Transverse colon (tissue), 4 donors: ENCODE measurements at regions not wholly inside any gene's neighbourhood (a gene's known extent, or its start where the extent isn't known, plus 50 kb on each side); places are given as distances from the start of the nearest gene placed in this dataset.

Experiments used
- DNase-seq: peaks from one replicate; pipeline ENCODE4 v3.0.0-alpha.2; 2019
- H3K27ac ChIP-seq, 4 donors: fragments of 200-600 bp; sonication (generic); 2 replicates each; pipeline ENCODE4 v1.5.1; 2016 to 2018; ENCODE audit warnings: inconsistent platforms in 4 of 4
- H3K27me3 ChIP-seq: fragments of 200-600 bp; sonication (generic); 2 replicates; pipeline ENCODE4 v1.5.1; 2017; ENCODE audit warnings: inconsistent platforms
- H3K36me3 ChIP-seq, 4 donors: fragments of 200-600 bp; sonication (generic); 2 replicates each; pipeline ENCODE4 v1.5.1; 2017 to 2019; ENCODE audit warnings: inconsistent platforms in 4 of 4
- H3K4me1 ChIP-seq, 4 donors: fragments of 200-600 bp; sonication (generic); 2 replicates each; pipeline ENCODE4 v1.5.1; 2017 to 2020; ENCODE audit warnings: inconsistent platforms in 4 of 4
- H3K4me3 ChIP-seq, 4 donors: fragments of 200-600 bp; sonication (generic); 1 replicate in 1 of 4; 2 replicates in 3 of 4; pipeline versions ENCODE4 v1.5.1 to v1.6.1; 2017 to 2019; ENCODE audit warnings: inconsistent platforms in 4 of 4
- H3K9me3 ChIP-seq, 2 donors: fragments of 200-600 bp; sonication (generic); 2 replicates each; pipeline ENCODE4 v1.5.1; 2017 to 2019; ENCODE audit warnings: inconsistent platforms in 2 of 2
- CTCF ChIP-seq, 5 experiments: fragments of 200-600 bp in 3 of 5; fragments of 450-650 bp in 2 of 5; sonication (generic) in 3 of 5; IDR thresholded peaks; 1 replicate in 2 of 5; 2 replicates in 3 of 5; pipeline ENCODE4 v1.5.1; 2016 to 2017; ENCODE audit warnings: antibody characterized with exemption in 5 of 5, inconsistent platforms in 3 of 5, mild to moderate bottlenecking in 2 of 5, moderate library complexity in 1 of 5
- EP300 ChIP-seq: sonication (generic); formaldehyde crosslinking; IDR thresholded peaks from one replicate; pipeline ENCODE4 v1.6.1; 2017; ENCODE audit warnings: antibody characterized with exemption, low read depth
- POLR2A ChIP-seq: fragments of 450-650 bp; IDR thresholded peaks from one replicate; pipeline ENCODE4 v1.6.1; 2016; ENCODE audit warnings: antibody characterized with exemption, mild to moderate bottlenecking, moderate library complexity
- POLR2AphosphoS5 ChIP-seq, 3 donors: sonication (generic); formaldehyde crosslinking; IDR thresholded peaks; one replicate each; pipeline ENCODE4 v1.6.1; 2016; ENCODE audit warnings: antibody characterized with exemption in 3 of 3
- WGBS, 2 donors: methylation state at CpG; one replicate each; pipeline ENCODE4 v1.1.5; 2018; ENCODE audit warnings: low coverage in 1 of 2; 5-methylcytosine and 5-hydroxymethylcytosine counted together
- in situ Hi-C, 4 donors: fragments of 200-750 bp; cut with MboI; loops; one replicate each; pipeline versions ENCODE4 v1.15.0 to v1.15.1; 2017; ENCODE audit warnings: low sequenced_read_pairs in 3 of 4, low pct_ligation_motif_present in 1 of 4, low pct_unique_long_range_greater_than_20kb in 1 of 4
- intact Hi-C: fragments of 100-400 bp; cut with DNase I; formaldehyde crosslinking; loops from one replicate; pipeline ENCODE4 v1.15.1; 2023; ENCODE audit warnings: low total_unique reads

- intact Hi-C loops, result no loop called here
- no peaks in the 10 kb centered on the region for H3K36me3 ChIP-seq
- H3K27me3 ChIP-seq, result no peaks in the 10 kb centered on the region
- H3K9me3 ChIP-seq, result no peaks in the 10 kb centered on the region
- no peak for TF ChIP-seq CTCF (IDR thresholded peaks at IDR 0.05)
- TF ChIP-seq POLR2AphosphoS5 (IDR thresholded peaks at IDR 0.05), result no peak
- TF ChIP-seq POLR2A, result no peak
- TF ChIP-seq EP300, result no peak
- WGBS, 2 donors, result 74 to 80% methylated on average over 2 of the region's 2 CpGs
- no peak for DNase-seq
- H3K4me1 ChIP-seq, result no peaks in the 10 kb centered on the region
- H3K27ac ChIP-seq, result no peak overlapping the region
- H3K4me3 ChIP-seq, result no peak overlapping the region
- in situ Hi-C loops, result loop anchor here in 1 of 4 donors (25.0 kb wide), 1 partner anchor 724 kb away; the partner anchor contains the start of gene TFAP2B
Measured at GRCh38 chr6:51536728-51537127, 550.7 kb downstream of the PKHD1 start.

- TF ChIP-seq POLR2AphosphoS5 (IDR thresholded peaks at IDR 0.05) (no peak), POLR2A (no peak), EP300 (no peak), CTCF (IDR thresholded peaks at IDR 0.05) (no peak)
- no peaks in the 10 kb centered on the region for H3K36me3 ChIP-seq
- WGBS, 2 donors, result 35 to 70% methylated on average over 6 to 7 of the region's 7 CpGs
Measured at GRCh38 chr6:51541847-51542246, 545.6 kb downstream of the PKHD1 start.

GRCh38 chr6:51542475-51542874 lies 544.9 kb downstream of the PKHD1 start:
- H3K36me3 ChIP-seq, result no peaks in the 10 kb centered on the region
- H3K27me3 ChIP-seq, result no peaks in the 10 kb centered on the region
- H3K9me3 ChIP-seq, result no peaks in the 10 kb centered on the region
- DNase-seq, result no peak
- WGBS, 2 donors, result 45 to 46% methylated on average over 4 of the region's 4 CpGs
- intact Hi-C loops, result no loop called here
- no peak for TF ChIP-seq EP300
- in situ Hi-C loops, result loop anchor here in 1 of 4 donors (25.0 kb wide), 1 partner anchor 730 kb away; the partner anchor contains the start of gene TFAP2B
- no peak overlapping the region for H3K27ac ChIP-seq
- no peak overlapping the region for H3K4me3 ChIP-seq
- no peaks in the 10 kb centered on the region for H3K4me1 ChIP-seq

More at GRCh38 chr6:51541847-51542246, 545.6 kb downstream of the PKHD1 start:
- no peak overlapping the region for H3K4me3 ChIP-seq
- DNase-seq, result no peak
- H3K27ac ChIP-seq, result no peak overlapping the region
- no peaks in the 10 kb centered on the region for H3K4me1 ChIP-seq
- no peaks in the 10 kb centered on the region for H3K27me3 ChIP-seq
- H3K9me3 ChIP-seq, result no peaks in the 10 kb centered on the region
- intact Hi-C loops (no loop called here), in situ Hi-C loops (loop anchor here in 1 of 4 donors (25.0 kb wide), 1 partner anchor 730 kb away; the partner anchor contains the start of gene TFAP2B)

- intact Hi-C loops (no loop called here), in situ Hi-C loops (no loop called here)
- Histone ChIP-seq H3K4me1 (no peaks in the 10 kb centered on the region), H3K27me3 (no peaks in the 10 kb centered on the region), H3K27ac (no peak overlapping the region), H3K36me3 (no peaks in the 10 kb centered on the region), H3K4me3 (no peak overlapping the region), H3K9me3 (no peaks in the 10 kb centered on the region)
- WGBS, 2 donors, result 57% methylated on average over 1 of the region's 1 CpG; no CpG with 5 or more reads in 1 of the 2 donors
- TF ChIP-seq CTCF (IDR thresholded peaks at IDR 0.05) (no peak), EP300 (no peak), POLR2A (no peak), POLR2AphosphoS5 (IDR thresholded peaks at IDR 0.05) (no peak)
- DNase-seq, result no peak
Measured at GRCh38 chr6:51550243-51550642, 537.2 kb downstream of the PKHD1 start.

GRCh38 chr6:51552435-51552834 lies 535.0 kb downstream of the PKHD1 start:
- DNase-seq, result no peak
- Histone ChIP-seq H3K27ac (no peak overlapping the region), H3K4me3 (no peak overlapping the region), H3K27me3 (no peaks in the 10 kb centered on the region), H3K4me1 (no peaks in the 10 kb centered on the region), H3K36me3 (no peaks in the 10 kb centered on the region), H3K9me3 (no peaks in the 10 kb centered on the region)
- in situ Hi-C loops, result no loop called here
- intact Hi-C loops, result no loop called here
- 57 to 75% methylated on average over 1 to 3 of the region's 3 CpGs for WGBS, 2 donors
- TF ChIP-seq CTCF (IDR thresholded peaks at IDR 0.05) (no peak), POLR2A (no peak), EP300 (no peak), POLR2AphosphoS5 (IDR thresholded peaks at IDR 0.05) (no peak)
